MM.1S (cell line): ENCODE measurements at regions not wholly inside any gene's neighbourhood (a gene's known extent, or its start where the extent isn't known, plus 50 kb on each side); places are given as distances from the start of the nearest gene placed in this dataset.

Source experiments
- DNase-seq: peaks from one replicate; pipeline ENCODE4 v3.0.0-alpha.2; 2015
- H2AFZ ChIP-seq: fragments of 300-600 bp; sonication (generic); 2 replicates; pipeline ENCODE4 v1.6.0; 2016; ENCODE audit warnings: antibody characterized with exemption, low read length
- H3F3A ChIP-seq: fragments of 300-600 bp; sonication (generic); 2 replicates; pipeline ENCODE4 v1.6.1; 2016; ENCODE audit warnings: mild to moderate bottlenecking, antibody characterized with exemption, low read length, moderate library complexity, mixed read lengths; ENCODE audit not compliant: insufficient read depth
- H3K27ac ChIP-seq: fragments of 300-600 bp; sonication (generic); 2 replicates; pipeline ENCODE4 v1.5.1; 2016; ENCODE audit warnings: mild to moderate bottlenecking, low read length
- H3K27me3 ChIP-seq: fragments of 300-600 bp; sonication (generic); replicated peaks from 2 replicates; pipeline ENCODE4 v1.6.0; 2016; ENCODE audit warnings: low read length; ENCODE audit not compliant: insufficient read depth
- H3K36me3 ChIP-seq: fragments of 300-600 bp; sonication (generic); replicated peaks from 2 replicates; pipeline ENCODE4 v1.6.1; 2016; ENCODE audit warnings: mild to moderate bottlenecking, low read length, mixed read lengths; ENCODE audit not compliant: insufficient read depth
- H3K4me1 ChIP-seq: fragments of 300-600 bp; sonication (generic); 2 replicates; pipeline ENCODE4 v1.6.1; 2016; ENCODE audit warnings: low read length, mixed read lengths
- H3K4me2 ChIP-seq: fragments of 300-600 bp; sonication (generic); 2 replicates; pipeline ENCODE4 v1.6.0; 2016; ENCODE audit warnings: low read depth, low read length
- H3K4me3 ChIP-seq: fragments of 300-600 bp; sonication (generic); 2 replicates; pipeline ENCODE4 v1.5.1; 2016; ENCODE audit warnings: low read length, mixed read lengths
- H3K79me2 ChIP-seq: fragments of 300-600 bp; sonication (generic); 2 replicates; pipeline ENCODE4 v1.6.1; 2016; ENCODE audit warnings: mixed run types, low read length, mixed read lengths
- H3K9ac ChIP-seq: fragments of 300-600 bp; sonication (generic); 2 replicates; pipeline ENCODE4 v1.6.1; 2016; ENCODE audit warnings: low read length, mixed read lengths
- H3K9me2 ChIP-seq: fragments of 300-600 bp; sonication (generic); replicated peaks from 2 replicates; pipeline ENCODE4 v1.6.1; 2016; ENCODE audit warnings: mild to moderate bottlenecking, low read length, mixed read lengths; ENCODE audit not compliant: insufficient read depth
- H3K9me3 ChIP-seq: fragments of 300-600 bp; sonication (generic); replicated peaks from 2 replicates; pipeline ENCODE4 v1.6.1; 2016; ENCODE audit warnings: mild to moderate bottlenecking, low read length, mixed read lengths; ENCODE audit not compliant: insufficient read depth
- H4K20me1 ChIP-seq: fragments of 300-600 bp; sonication (generic); 2 replicates; pipeline ENCODE4 v1.6.1; 2016; ENCODE audit warnings: mild to moderate bottlenecking, low read length, moderate library complexity, mixed read lengths; ENCODE audit not compliant: insufficient read depth
- EZH2 ChIP-seq: fragments of 300-600 bp; sonication (generic); optimal IDR thresholded peaks from 2 replicates; pipeline ENCODE3; 2017; ENCODE audit warnings: low read depth, mild to moderate bottlenecking, antibody characterized with exemption, low read length, mixed read lengths
- EZH2phosphoT487 ChIP-seq: fragments of 300-600 bp; sonication (generic); IDR thresholded peaks from 2 replicates; pipeline ENCODE4 v1.6.1; 2018; ENCODE audit warnings: antibody characterized with exemption, low read length
- TF ChIP-seq, protein P1 (sequence below): fragments of 300-600 bp; sonication (generic); IDR thresholded peaks from 2 replicates; pipeline ENCODE4 v1.5.1; 2016; ENCODE audit warnings: antibody characterized with exemption, low read length, mixed read lengths

DNA sequence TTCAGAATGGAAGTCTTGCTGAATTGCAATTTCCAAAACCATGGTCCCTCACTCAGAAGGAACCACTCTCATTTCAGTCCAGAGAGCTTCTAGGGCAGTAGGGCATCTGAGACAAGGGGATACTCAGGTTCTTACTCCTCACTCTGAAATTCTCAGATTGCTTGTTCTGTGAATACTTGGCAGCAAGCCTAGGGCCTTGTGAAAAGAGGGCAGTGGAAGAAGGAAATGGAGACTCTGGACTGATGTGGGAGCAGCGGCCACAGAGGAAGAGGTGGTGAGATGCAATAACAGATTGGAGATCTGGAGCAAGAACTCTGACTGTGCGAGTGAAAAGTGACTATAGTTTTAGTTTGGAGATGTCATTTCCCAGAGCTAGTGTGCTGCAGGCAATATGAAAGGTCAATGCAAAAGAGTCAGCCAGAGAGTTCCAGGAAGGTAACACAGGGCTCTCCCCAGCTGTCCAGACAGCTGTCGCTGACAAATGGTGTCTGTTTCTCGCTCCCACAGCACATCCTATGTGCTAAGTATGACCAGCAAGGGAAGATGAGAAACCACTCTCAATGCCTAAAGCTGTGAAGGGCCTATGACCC lies 291.6 kb upstream of the KIAA1217 start:
- no peak overlapping the region for H3K9ac ChIP-seq
- H2AFZ ChIP-seq = no peak overlapping the region
- no peaks in the 10 kb centered on the region for H3K27me3 ChIP-seq
- H4K20me1 ChIP-seq = no peaks in the 10 kb centered on the region
- H3K9me2 ChIP-seq = no peaks in the 10 kb centered on the region
- H3K4me2 ChIP-seq = no peak overlapping the region
- no peak overlapping the region for H3K4me3 ChIP-seq
- no peaks in the 10 kb centered on the region for H3K36me3 ChIP-seq
- no peaks in the 10 kb centered on the region for H3F3A ChIP-seq
- no peaks in the 10 kb centered on the region for H3K79me2 ChIP-seq
- no peaks in the 10 kb centered on the region for H3K4me1 ChIP-seq
- no peak for DNase-seq
- TF ChIP-seq EZH2phosphoT487 = no peak
- TF ChIP-seq, protein P1, sequence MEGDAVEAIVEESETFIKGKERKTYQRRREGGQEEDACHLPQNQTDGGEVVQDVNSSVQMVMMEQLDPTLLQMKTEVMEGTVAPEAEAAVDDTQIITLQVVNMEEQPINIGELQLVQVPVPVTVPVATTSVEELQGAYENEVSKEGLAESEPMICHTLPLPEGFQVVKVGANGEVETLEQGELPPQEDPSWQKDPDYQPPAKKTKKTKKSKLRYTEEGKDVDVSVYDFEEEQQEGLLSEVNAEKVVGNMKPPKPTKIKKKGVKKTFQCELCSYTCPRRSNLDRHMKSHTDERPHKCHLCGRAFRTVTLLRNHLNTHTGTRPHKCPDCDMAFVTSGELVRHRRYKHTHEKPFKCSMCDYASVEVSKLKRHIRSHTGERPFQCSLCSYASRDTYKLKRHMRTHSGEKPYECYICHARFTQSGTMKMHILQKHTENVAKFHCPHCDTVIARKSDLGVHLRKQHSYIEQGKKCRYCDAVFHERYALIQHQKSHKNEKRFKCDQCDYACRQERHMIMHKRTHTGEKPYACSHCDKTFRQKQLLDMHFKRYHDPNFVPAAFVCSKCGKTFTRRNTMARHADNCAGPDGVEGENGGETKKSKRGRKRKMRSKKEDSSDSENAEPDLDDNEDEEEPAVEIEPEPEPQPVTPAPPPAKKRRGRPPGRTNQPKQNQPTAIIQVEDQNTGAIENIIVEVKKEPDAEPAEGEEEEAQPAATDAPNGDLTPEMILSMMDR = no peak
- no peak for TF ChIP-seq EZH2
- H3K9me3 ChIP-seq = no peaks in the 10 kb centered on the region
- no peak overlapping the region for H3K27ac ChIP-seq

DNA sequence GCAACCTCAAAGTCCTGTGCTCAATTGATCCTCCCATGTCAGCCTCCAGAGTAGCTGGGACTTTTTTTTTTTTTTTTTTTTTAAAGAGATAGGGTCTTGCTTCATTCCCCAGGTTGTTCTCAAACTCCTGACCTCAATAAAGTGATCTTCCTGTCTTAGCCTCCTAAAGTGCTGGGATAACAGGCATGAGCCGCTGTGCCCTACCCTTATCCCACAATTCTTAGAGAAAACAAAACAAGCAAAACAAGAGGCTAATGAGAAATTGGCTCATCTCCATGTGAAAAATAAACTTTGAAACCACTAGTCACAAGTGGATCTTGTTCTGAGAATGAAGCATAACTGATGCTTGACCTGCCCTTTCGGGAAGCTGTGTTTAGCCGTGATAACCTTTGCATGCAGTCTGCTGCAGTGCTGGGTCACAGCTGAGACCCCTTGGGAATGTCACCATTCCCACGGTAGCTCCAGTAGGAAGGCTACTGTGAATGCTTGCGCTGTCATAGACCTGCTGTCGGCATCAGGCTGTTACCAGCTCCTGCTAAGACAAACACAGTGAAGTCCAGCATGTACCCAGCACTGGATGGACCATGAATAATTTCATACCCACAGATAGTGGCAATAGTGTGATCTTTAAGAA lies 290.7 kb upstream of the KIAA1217 start:
- H3F3A ChIP-seq = no peaks in the 10 kb centered on the region
- H4K20me1 ChIP-seq = no peaks in the 10 kb centered on the region
- no peak for DNase-seq

DNA sequence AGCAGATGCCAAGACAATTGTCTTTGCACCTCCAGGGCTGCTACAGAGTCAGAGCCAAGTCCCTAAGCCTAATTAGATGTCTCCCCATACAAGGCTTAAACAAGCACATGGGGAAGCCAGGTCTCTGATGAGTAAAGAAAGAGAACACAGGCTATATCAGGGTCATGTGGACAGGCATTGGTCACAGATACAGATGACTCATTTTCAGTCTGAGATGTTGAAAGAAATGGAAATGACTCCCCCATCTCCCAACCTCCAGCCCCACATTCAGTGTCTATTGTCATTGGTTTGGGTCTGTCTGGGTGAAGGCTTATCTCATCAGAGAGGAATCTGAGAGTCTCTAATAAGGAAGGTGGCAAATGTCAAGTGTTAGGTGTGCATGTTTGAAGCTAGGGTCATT lies 290.1 kb upstream of the KIAA1217 start:
- H3K9me2 ChIP-seq = no peaks in the 10 kb centered on the region
- H3K9ac ChIP-seq = no peak overlapping the region
- TF ChIP-seq, protein P1 = no peak
- TF ChIP-seq EZH2 (no peak), EZH2phosphoT487 (no peak)
- H4K20me1 ChIP-seq = no peaks in the 10 kb centered on the region
- H3K4me2 ChIP-seq = no peak overlapping the region
- no peak overlapping the region for H2AFZ ChIP-seq
- no peak overlapping the region for H3K27ac ChIP-seq
- no peak for DNase-seq
- no peaks in the 10 kb centered on the region for H3F3A ChIP-seq
- no peaks in the 10 kb centered on the region for H3K4me1 ChIP-seq
- no peaks in the 10 kb centered on the region for H3K36me3 ChIP-seq
- no peak overlapping the region for H3K4me3 ChIP-seq
- no peaks in the 10 kb centered on the region for H3K27me3 ChIP-seq
- no peaks in the 10 kb centered on the region for H3K9me3 ChIP-seq
- no peaks in the 10 kb centered on the region for H3K79me2 ChIP-seq

More for the DNA sequence above, 290.7 kb upstream of the KIAA1217 start:
- Histone ChIP-seq H3K9ac (no peak overlapping the region), H3K9me2 (no peaks in the 10 kb centered on the region), H3K4me1 (no peaks in the 10 kb centered on the region), H3K4me3 (no peak overlapping the region), H3K27me3 (no peaks in the 10 kb centered on the region), H3K79me2 (no peaks in the 10 kb centered on the region), H3K36me3 (no peaks in the 10 kb centered on the region), H3K4me2 (no peak overlapping the region), H2AFZ (no peak overlapping the region), H3K9me3 (no peaks in the 10 kb centered on the region), H3K27ac (no peak overlapping the region)
- TF ChIP-seq, protein P1 = no peak
- TF ChIP-seq EZH2phosphoT487 (no peak), EZH2 (no peak)
